ENCODE measurements at regions not wholly inside any gene's neighbourhood (a gene's known extent, or its start where the extent isn't known, plus 50 kb on each side); places are given as distances from the start of the nearest gene placed in this dataset.

- no peak for ATAC-seq
- H3K4me3 ChIP-seq (ENCODE audit: low read depth in 2 of 2, low read length in 2 of 2) = no peak overlapping the region
- no peak for DNase-seq (ENCODE audit: low read depth, low spot score)
- TF ChIP-seq TCF7L2 (IDR thresholded peaks at IDR 0.05; ENCODE audit: low read depth, low read length) (no peak), REST (IDR thresholded peaks at IDR 0.05; ENCODE audit: insufficient read depth in 1 of 2, low read depth in 2 of 2, low read length in 1 of 2) (no peak), POLR2AphosphoS5 (IDR thresholded peaks at IDR 0.05; ENCODE audit: low read depth, low read length) (no peak), CTCF (IDR thresholded peaks at IDR 0.05) (no peak), SIN3A (IDR thresholded peaks at IDR 0.05; ENCODE audit: borderline replicate concordance, insufficient read depth, low read depth, low read length) (no peak)
- intact Hi-C loops (cut with micrococcal nuclease; ENCODE audit: unreplicated experiment) (no loop called here), in situ Hi-C loops (cut with HindIII; ENCODE audit: low pct_unique_long_range_greater_than_20kb, low sequenced_read_pairs) (no loop called here)
- H3K4me1 ChIP-seq (ENCODE audit: control insufficient read depth, insufficient read depth, low read length) = no peaks in the 10 kb centered on the region
- no peaks in the 10 kb centered on the region for H3K9me3 ChIP-seq (ENCODE audit: control insufficient read depth, insufficient read depth, low read depth, low read length)
- POLR2A ChIA-PET = no interaction called here
- H3K36me3 ChIP-seq (ENCODE audit: control insufficient read depth, insufficient read depth, low read length) = no peaks in the 10 kb centered on the region
- BruUV-seq (replicated peaks) = no TSS peak
- H3K27me3 ChIP-seq (ENCODE audit: control insufficient read depth, insufficient read depth, low read length) = no peaks in the 10 kb centered on the region
- H3K27ac ChIP-seq (ENCODE audit: low read length) = no peak overlapping the region
- CTCF ChIA-PET = no interaction called here
Measured at GRCh38 chr1:81547261-81547911, 253.3 kb upstream of the ADGRL2 start.

GRCh38 chr1:81545734-81546133 lies 255.0 kb upstream of the ADGRL2 start:
- Histone ChIP-seq H3K27ac (ENCODE audit: low read length) (no peak overlapping the region), H3K9me3 (ENCODE audit: control insufficient read depth, insufficient read depth, low read depth, low read length) (no peaks in the 10 kb centered on the region), H3K36me3 (ENCODE audit: control insufficient read depth, insufficient read depth, low read length) (no peaks in the 10 kb centered on the region), H3K27me3 (ENCODE audit: control insufficient read depth, insufficient read depth, low read length) (no peaks in the 10 kb centered on the region), H3K4me1 (ENCODE audit: control insufficient read depth, insufficient read depth, low read length) (no peaks in the 10 kb centered on the region), H3K4me3 (ENCODE audit: low read depth in 2 of 2, low read length in 2 of 2) (no peak overlapping the region)
- no TSS peak for BruUV-seq (replicated peaks)
- ATAC-seq = no peak
- CTCF ChIA-PET = no interaction called here
- POLR2A ChIA-PET = no interaction called here
- no peak for DNase-seq (ENCODE audit: low read depth, low spot score)
- in situ Hi-C loops (cut with HindIII; ENCODE audit: low pct_unique_long_range_greater_than_20kb, low sequenced_read_pairs) = no loop called here
- TF ChIP-seq POLR2AphosphoS5 (IDR thresholded peaks at IDR 0.05; ENCODE audit: low read depth, low read length) (no peak), SIN3A (IDR thresholded peaks at IDR 0.05; ENCODE audit: borderline replicate concordance, insufficient read depth, low read depth, low read length) (no peak), REST (IDR thresholded peaks at IDR 0.05; ENCODE audit: insufficient read depth in 1 of 2, low read depth in 2 of 2, low read length in 1 of 2) (no peak), TCF7L2 (IDR thresholded peaks at IDR 0.05; ENCODE audit: low read depth, low read length) (no peak), CTCF (IDR thresholded peaks at IDR 0.05) (no peak)
- intact Hi-C loops (cut with micrococcal nuclease; ENCODE audit: unreplicated experiment) = no loop called here

Data from Panc1 (cell line).